Suprapubic skin (tissue), 4 donors: ENCODE measurements at regions not wholly inside any gene's neighbourhood (a gene's known extent, or its start where the extent isn't known, plus 50 kb on each side); places are given as distances from the start of the nearest gene placed in this dataset.

Source experiments
- DNase-seq, 2 donors: peaks; one replicate each; pipeline ENCODE4 v3.0.0-alpha.2; 2019; ENCODE audit warnings: low spot score in 2 of 2
- H3K27ac ChIP-seq: fragments of 200-600 bp; sonication (generic); one replicate; pipeline ENCODE4 v1.5.1; 2019
- H3K27me3 ChIP-seq: fragments of 200-600 bp; sonication (generic); one replicate; pipeline ENCODE4 v1.5.1; 2019
- H3K36me3 ChIP-seq: fragments of 200-600 bp; sonication (generic); one replicate; pipeline ENCODE4 v1.5.1; 2019
- H3K4me1 ChIP-seq: fragments of 200-600 bp; sonication (generic); one replicate; pipeline ENCODE4 v1.5.1; 2019
- H3K4me3 ChIP-seq: fragments of 200-600 bp; sonication (generic); one replicate; pipeline ENCODE4 v1.5.1; 2019; ENCODE audit warnings: mild to moderate bottlenecking
- H3K9me3 ChIP-seq: fragments of 200-600 bp; sonication (generic); one replicate; pipeline ENCODE4 v1.5.1; 2019
- EP300 ChIP-seq: sonication (generic); formaldehyde crosslinking; IDR thresholded peaks from one replicate; pipeline ENCODE4 v1.6.1; 2017; ENCODE audit warnings: antibody characterized with exemption
- POLR2A ChIP-seq, 2 donors: fragments of 450-650 bp; IDR thresholded peaks; one replicate each; pipeline ENCODE4 v1.6.1; 2017; ENCODE audit warnings: antibody characterized with exemption in 2 of 2, mild to moderate bottlenecking in 2 of 2, moderate library complexity in 2 of 2
- POLR2AphosphoS5 ChIP-seq, 3 donors: sonication (generic); formaldehyde crosslinking; IDR thresholded peaks; one replicate each; pipeline ENCODE4 v1.6.1; 2017; ENCODE audit warnings: antibody characterized with exemption in 3 of 3
- WGBS: methylation state at CpG from one replicate; pipeline ENCODE4 v1.1.5; 2018; 5-methylcytosine and 5-hydroxymethylcytosine counted together
- TF ChIP-seq, protein P1 (sequence below), 2 donors: fragments of 200-600 bp in 1 of 2; fragments of 450-650 bp in 1 of 2; sonication (generic) in 1 of 2; IDR thresholded peaks; one replicate each; pipeline ENCODE4 v1.5.1; 2016 to 2019; ENCODE audit warnings: antibody characterized with exemption in 2 of 2, mild to moderate bottlenecking in 1 of 2, moderate library complexity in 1 of 2

DNA sequence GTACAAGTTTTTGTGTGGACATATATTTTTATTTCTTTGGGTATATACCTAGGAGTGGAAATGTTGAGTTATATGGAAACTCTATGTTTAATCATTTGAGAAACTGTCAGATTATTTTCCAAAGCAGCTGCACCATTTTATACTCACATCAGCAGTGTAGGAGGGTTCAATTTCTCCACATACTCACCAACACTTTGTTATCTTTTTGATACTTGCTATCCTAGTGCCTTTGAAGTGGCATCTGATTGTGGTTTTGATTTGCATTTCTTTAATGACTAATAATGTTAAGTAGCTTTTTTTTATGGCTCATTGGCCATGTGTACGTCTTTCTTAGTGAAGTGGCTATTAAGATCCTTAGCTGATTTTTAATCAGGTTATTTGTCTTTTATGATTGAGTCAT is 64.7 kb upstream of the SLC8A1 start:
- peaks cover 9% of the 10 kb centered on the region for H3K4me1 ChIP-seq
- no peak overlapping the region for H3K27ac ChIP-seq
- WGBS: 40% methylated on average over 1 of the region's 1 CpG

DNA sequence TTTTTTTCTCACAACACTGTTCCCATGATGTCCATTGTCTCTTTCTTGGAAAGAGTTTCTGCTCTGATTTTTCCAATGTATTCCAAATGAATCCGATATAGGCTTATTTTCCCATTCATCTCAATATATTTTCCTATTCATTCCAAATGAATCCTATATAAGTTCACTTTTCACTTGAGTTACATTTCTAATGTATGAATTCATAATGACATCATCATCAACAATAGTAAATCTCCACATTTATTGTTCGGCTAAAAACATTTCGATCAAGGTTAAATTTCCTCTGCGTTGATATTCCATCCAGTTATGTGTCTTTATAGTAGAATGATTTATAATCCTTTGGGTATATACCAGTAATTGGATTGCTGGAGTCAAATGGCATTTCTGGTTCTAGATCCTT is 76.7 kb upstream of the SLC8A1 start:
- Histone ChIP-seq H3K4me3 (no peak overlapping the region), H3K36me3 (no peaks in the 10 kb centered on the region), H3K9me3 (no peaks in the 10 kb centered on the region), H3K4me1 (no peaks in the 10 kb centered on the region), H3K27me3 (no peaks in the 10 kb centered on the region), H3K27ac (no peak overlapping the region)
- no peak for TF ChIP-seq EP300
- TF ChIP-seq, protein P1, sequence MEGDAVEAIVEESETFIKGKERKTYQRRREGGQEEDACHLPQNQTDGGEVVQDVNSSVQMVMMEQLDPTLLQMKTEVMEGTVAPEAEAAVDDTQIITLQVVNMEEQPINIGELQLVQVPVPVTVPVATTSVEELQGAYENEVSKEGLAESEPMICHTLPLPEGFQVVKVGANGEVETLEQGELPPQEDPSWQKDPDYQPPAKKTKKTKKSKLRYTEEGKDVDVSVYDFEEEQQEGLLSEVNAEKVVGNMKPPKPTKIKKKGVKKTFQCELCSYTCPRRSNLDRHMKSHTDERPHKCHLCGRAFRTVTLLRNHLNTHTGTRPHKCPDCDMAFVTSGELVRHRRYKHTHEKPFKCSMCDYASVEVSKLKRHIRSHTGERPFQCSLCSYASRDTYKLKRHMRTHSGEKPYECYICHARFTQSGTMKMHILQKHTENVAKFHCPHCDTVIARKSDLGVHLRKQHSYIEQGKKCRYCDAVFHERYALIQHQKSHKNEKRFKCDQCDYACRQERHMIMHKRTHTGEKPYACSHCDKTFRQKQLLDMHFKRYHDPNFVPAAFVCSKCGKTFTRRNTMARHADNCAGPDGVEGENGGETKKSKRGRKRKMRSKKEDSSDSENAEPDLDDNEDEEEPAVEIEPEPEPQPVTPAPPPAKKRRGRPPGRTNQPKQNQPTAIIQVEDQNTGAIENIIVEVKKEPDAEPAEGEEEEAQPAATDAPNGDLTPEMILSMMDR (IDR thresholded peaks at IDR 0.05): no peak
- no peak for TF ChIP-seq POLR2A (IDR thresholded peaks at IDR 0.05)
- TF ChIP-seq POLR2AphosphoS5 (IDR thresholded peaks at IDR 0.05): no peak
- no peak for DNase-seq
- 92% methylated on average over 4 of the region's 4 CpGs for WGBS

More for the DNA sequence above, 64.7 kb upstream of the SLC8A1 start:
- TF ChIP-seq POLR2A (IDR thresholded peaks at IDR 0.05) (no peak), POLR2AphosphoS5 (IDR thresholded peaks at IDR 0.05) (no peak), EP300 (no peak)
- TF ChIP-seq, protein P1 (IDR thresholded peaks at IDR 0.05): no peak
- no peak for DNase-seq
- Histone ChIP-seq H3K27me3 (no peaks in the 10 kb centered on the region), H3K4me3 (no peak overlapping the region), H3K36me3 (no peaks in the 10 kb centered on the region), H3K9me3 (no peaks in the 10 kb centered on the region)

DNA sequence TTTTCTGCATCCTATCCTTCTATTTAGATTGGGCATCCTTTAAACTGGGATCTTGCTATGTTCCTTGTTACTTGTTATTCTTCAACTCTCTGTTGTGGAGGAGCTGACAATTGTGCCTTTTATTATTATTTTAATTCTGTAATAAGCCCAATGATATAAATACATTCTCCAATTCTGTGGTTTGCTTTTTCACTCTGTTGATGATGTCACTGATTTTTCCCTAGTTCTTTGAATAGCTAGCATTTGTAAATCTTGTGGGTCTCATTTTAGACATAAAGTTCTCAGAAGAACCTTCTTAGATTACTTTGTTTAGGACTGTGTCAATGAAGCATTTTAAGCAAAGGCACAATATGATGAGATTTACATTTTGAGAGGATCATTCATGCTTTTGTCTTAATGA is 79.5 kb upstream of the SLC8A1 start:
- Histone ChIP-seq H3K36me3 (no peaks in the 10 kb centered on the region), H3K4me1 (no peaks in the 10 kb centered on the region), H3K27me3 (no peaks in the 10 kb centered on the region), H3K27ac (no peak overlapping the region), H3K9me3 (no peaks in the 10 kb centered on the region), H3K4me3 (no peak overlapping the region)
- DNase-seq: no peak
- TF ChIP-seq EP300: no peak
- TF ChIP-seq, protein P1 (IDR thresholded peaks at IDR 0.05): no peak
- TF ChIP-seq POLR2A (IDR thresholded peaks at IDR 0.05): no peak
- no peak for TF ChIP-seq POLR2AphosphoS5 (IDR thresholded peaks at IDR 0.05)

DNA sequence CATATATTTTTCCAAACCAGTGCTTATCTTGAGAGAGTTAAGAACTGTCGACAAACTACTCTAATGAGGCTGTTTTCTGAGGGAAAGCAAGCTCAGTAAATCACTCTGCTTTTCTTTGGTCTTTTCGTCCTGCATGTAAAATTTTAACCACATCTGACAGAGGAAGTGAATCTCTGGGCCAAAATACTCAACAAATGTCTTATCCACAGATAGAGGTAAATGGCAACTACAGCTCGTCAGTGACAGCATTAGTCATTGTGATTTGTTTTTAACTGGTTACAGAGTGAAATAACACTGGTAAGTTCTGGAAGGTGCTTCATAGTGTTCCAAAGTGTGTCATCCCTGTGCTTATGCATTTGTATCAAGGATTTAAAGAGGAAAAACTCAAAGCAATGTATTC is 82.6 kb upstream of the SLC8A1 start:
- DNase-seq: no peak
- no peaks in the 10 kb centered on the region for H3K27me3 ChIP-seq
- no peaks in the 10 kb centered on the region for H3K36me3 ChIP-seq
- H3K4me3 ChIP-seq: no peak overlapping the region
- H3K4me1 ChIP-seq: no peaks in the 10 kb centered on the region
- no peak overlapping the region for H3K27ac ChIP-seq
- TF ChIP-seq EP300 (no peak), POLR2AphosphoS5 (IDR thresholded peaks at IDR 0.05) (no peak), POLR2A (IDR thresholded peaks at IDR 0.05) (no peak)
- TF ChIP-seq, protein P1 (IDR thresholded peaks at IDR 0.05): no peak
- no peaks in the 10 kb centered on the region for H3K9me3 ChIP-seq
- 46% methylated on average over 3 of the region's 3 CpGs for WGBS

DNA sequence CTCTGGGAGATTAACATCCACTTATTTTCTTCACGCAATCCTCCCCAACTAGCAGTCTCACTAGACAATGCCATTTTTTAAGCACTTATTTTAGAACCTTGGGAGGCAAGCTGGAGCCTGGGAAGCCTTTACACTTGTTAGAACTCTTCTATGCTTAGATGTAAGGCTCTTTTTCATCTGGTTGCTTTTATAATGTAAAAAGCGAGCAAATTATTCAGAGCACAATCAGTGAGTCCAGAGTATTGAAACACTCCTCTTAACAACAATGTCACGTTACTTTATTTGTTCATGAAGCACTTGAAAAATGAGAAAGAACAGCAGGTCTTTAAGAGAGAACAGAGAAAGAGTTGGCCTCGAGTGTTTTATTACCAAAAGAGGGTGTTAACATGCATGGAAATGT is 84.1 kb upstream of the SLC8A1 start:
- no peak overlapping the region for H3K4me3 ChIP-seq
- no peak for DNase-seq
- no peaks in the 10 kb centered on the region for H3K4me1 ChIP-seq
- no peaks in the 10 kb centered on the region for H3K36me3 ChIP-seq
- no peaks in the 10 kb centered on the region for H3K27me3 ChIP-seq
- no peaks in the 10 kb centered on the region for H3K9me3 ChIP-seq
- 73% methylated on average over 4 of the region's 4 CpGs for WGBS
- TF ChIP-seq POLR2AphosphoS5 (IDR thresholded peaks at IDR 0.05): no peak
- H3K27ac ChIP-seq: no peak overlapping the region

DNA sequence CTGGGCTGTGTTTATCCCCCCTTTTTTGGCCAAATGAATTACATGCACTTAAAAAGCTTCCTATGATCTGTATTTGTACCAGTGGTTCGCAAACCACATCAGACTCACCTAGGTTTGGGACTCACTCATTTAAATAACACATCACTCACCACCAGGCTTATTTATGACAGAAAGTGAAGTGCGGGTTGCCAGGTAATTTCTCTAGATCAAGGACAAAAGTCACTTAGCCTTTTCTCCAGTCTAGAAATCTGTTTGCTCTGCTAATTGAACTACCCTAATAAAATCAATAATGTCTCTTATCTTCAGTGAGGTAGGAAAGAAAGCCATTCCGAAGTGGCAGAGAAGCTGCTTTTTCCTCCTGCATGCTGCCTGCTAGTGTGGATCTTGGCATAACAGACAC is 88.1 kb upstream of the SLC8A1 start:
- 84% methylated on average over 3 of the region's 3 CpGs for WGBS
- Histone ChIP-seq H3K4me1 (no peaks in the 10 kb centered on the region), H3K27ac (no peak overlapping the region), H3K27me3 (no peaks in the 10 kb centered on the region), H3K36me3 (no peaks in the 10 kb centered on the region), H3K9me3 (no peaks in the 10 kb centered on the region), H3K4me3 (no peak overlapping the region)
- DNase-seq: no peak
- TF ChIP-seq POLR2A (IDR thresholded peaks at IDR 0.05): no peak
- TF ChIP-seq EP300: no peak
- no peak for TF ChIP-seq POLR2AphosphoS5 (IDR thresholded peaks at IDR 0.05)
- TF ChIP-seq, protein P1 (IDR thresholded peaks at IDR 0.05): no peak
